ENCODE measurements at regions not wholly inside any gene's neighbourhood (a gene's known extent, or its start where the extent isn't known, plus 50 kb on each side); places are given as distances from the start of the nearest gene placed in this dataset.

DNA sequence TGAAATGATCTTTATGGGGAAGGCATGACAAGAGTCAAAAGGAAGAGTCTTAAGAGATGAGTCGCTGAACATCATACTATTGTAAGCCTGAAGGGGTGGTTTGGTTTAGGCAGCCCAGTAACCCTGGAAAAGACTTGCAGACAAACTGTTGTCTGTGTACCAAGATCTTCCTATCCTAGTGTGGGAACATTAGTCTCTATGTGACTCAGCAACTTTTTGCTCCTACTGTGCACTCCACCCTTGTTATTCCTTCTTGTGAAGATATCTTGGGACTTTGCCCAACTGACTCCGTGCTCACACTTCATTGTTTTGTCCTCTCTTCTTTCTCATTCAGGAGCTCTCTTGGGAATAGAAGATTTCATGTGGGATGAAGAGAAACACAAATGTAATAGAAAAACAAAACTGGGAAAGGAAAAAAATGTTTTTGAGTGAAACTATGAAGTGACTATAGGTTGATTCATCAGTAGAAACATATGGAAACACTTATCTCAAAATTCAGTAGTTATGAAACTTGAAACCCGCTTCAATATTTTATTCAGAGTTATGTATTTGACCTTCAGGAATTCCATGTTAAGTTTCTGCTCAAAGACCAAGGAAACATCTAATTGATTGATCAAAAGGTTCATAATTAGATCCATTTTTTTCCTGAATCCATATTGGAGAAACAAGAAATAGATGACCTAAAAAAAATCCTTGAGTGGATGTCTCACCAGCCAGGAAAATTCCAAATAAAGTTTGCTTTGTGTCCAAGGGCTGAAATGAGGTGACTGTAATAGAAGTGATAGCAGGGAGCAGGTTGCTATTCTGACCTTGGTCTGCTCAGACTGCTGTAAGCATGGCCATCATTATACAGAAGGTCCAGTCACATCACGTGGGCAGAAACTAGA is 67.2 kb downstream of the BTG1 start:
- ATAC-seq = peak; percentile 31
- CTCF ChIA-PET = interaction anchor here (0.9 kb wide), 1 partner anchor 63 kb away, joined by 3 read pairs; no protein-coding TSS in a partner anchor
- no peaks in the 10 kb centered on the region for H3K27me3 ChIP-seq (ENCODE audit: control insufficient read depth in 2 of 2, insufficient read depth in 2 of 2, low read length in 2 of 2)
- peak overlapping the region; percentile 5 for H3K27ac ChIP-seq (ENCODE audit: low read depth, low read length)
- no peaks in the 10 kb centered on the region for H3K36me3 ChIP-seq (ENCODE audit: control insufficient read depth in 2 of 3, insufficient read depth in 3 of 3, low read length in 3 of 3)
- Mint-ChIP-seq H3K27ac (peak overlapping the region in 8 of 9 donors; percentile 83 to 96 (median 90)), H3K4me1 (peaks cover 37 to 87% (median 79%) of the 10 kb centered on the region in 7 donors), H3K4me3 (peak overlapping the region in 7 of 10 donors; percentile 12 to 88 (median 51)), H3K36me3 (peaks cover 0 to 17% (median 8%) of the 10 kb centered on the region in 5 donors), H3K9me3 (peaks cover 0 to 5% (median 0%) of the 10 kb centered on the region in 11 donors), H3K27me3 (no peaks in the 10 kb centered on the region)
- intact Hi-C loops (cut with micrococcal nuclease) = loop anchor here in 1 of 2 donors (2.0 kb wide), 1 partner anchor 202 kb away; no protein-coding TSS in a partner anchor
- no peak overlapping the region for H3K4me3 ChIP-seq (ENCODE audit: low read length)
- peaks cover 10 to 45% of the 10 kb centered on the region in 2 donors for H3K4me1 ChIP-seq (ENCODE audit: control insufficient read depth in 2 of 2, insufficient read depth in 2 of 2, low read length in 2 of 2)
- H3K9me3 ChIP-seq (ENCODE audit: control insufficient read depth in 2 of 3, low read length in 3 of 3) = no peaks in the 10 kb centered on the region
- POLR2A ChIA-PET = interaction anchor here (0.6 to 2.3 kb wide), 9 partner anchors 10 to 271 kb away, joined by 3 to 7 read pairs (median 4); partner anchors contain the start of gene BTG1
- no peak for DNase-seq

DNA sequence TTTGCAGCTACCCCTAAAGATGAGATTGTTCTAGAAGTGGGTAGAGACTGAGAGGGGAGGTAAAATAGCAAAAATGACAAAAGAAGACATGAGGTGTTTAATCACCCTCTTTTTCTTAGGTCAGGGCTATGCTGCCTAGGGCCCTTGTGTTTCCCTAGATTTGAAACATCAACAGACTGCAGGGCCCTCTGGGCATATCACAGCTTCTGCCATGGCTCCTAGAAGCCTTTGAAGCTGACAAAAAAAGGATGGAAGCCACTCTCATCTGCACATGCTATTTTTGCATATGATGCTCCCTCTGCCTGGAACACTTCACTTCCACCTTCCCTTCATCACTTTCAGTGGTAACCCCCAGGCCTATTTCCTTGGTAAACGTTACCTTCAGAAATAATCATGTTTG is 68.1 kb downstream of the BTG1 start:
- H3K9me3 ChIP-seq (ENCODE audit: control insufficient read depth in 2 of 3, low read length in 3 of 3) = no peaks in the 10 kb centered on the region
- Mint-ChIP-seq H3K9me3 (peaks cover 0 to 8% (median 2%) of the 10 kb centered on the region in 11 donors), H3K36me3 (peaks cover 0 to 17% (median 9%) of the 10 kb centered on the region in 5 donors), H3K4me3 (peak overlapping the region in 3 of 10 donors; percentile 40 to 88 (median 57)), H3K27me3 (no peaks in the 10 kb centered on the region), H3K27ac (peak overlapping the region in 8 of 9 donors; percentile 13 to 96 (median 84)), H3K4me1 (peaks cover 37 to 86% (median 76%) of the 10 kb centered on the region in 7 donors)
- no peak for DNase-seq
- H3K4me3 ChIP-seq (ENCODE audit: low read length) = no peak overlapping the region
- intact Hi-C loops (cut with micrococcal nuclease) = no loop called here
- ATAC-seq = no peak
- H3K4me1 ChIP-seq (ENCODE audit: control insufficient read depth in 2 of 2, insufficient read depth in 2 of 2, low read length in 2 of 2) = peaks cover 10 to 45% of the 10 kb centered on the region in 2 donors
- CTCF ChIA-PET = interaction anchor here (0.9 kb wide), 1 partner anchor 64 kb away, joined by 3 read pairs; no protein-coding TSS in a partner anchor
- no peaks in the 10 kb centered on the region for H3K27me3 ChIP-seq (ENCODE audit: control insufficient read depth in 2 of 2, insufficient read depth in 2 of 2, low read length in 2 of 2)
- H3K27ac ChIP-seq (ENCODE audit: low read depth, low read length) = no peak overlapping the region
- H3K36me3 ChIP-seq (ENCODE audit: control insufficient read depth in 2 of 3, insufficient read depth in 3 of 3, low read length in 3 of 3) = no peaks in the 10 kb centered on the region
- POLR2A ChIA-PET = interaction anchor here (0.6 to 2.3 kb wide), 11 partner anchors 10 to 270 kb away, joined by 3 to 7 read pairs (median 4); partner anchors contain the start of gene BTG1

DNA sequence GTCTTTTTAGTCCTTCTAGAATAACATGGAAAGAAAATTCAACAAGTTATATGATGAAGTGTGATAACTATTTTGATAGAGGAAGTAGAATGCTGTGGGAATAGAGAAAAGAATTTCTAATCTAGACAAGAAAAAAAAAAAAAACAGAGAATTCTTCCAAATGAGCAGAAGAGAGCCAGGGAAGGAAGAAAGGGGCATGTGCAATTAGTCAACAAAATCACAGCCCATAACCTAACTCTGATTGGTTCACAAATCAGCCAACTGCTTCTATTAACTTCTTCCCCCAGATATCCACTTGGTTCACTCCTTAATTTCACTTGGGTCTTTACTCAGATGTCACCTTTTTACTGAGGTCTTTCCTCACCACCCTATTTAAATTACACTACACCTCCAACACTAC is 69.5 kb downstream of the BTG1 start:
- no peaks in the 10 kb centered on the region for H3K9me3 ChIP-seq (ENCODE audit: control insufficient read depth in 2 of 3, low read length in 3 of 3)
- Mint-ChIP-seq H3K27ac (peak overlapping the region in 8 of 9 donors; percentile 5 to 96 (median 42)), H3K27me3 (no peaks in the 10 kb centered on the region), H3K4me1 (peaks cover 33 to 72% (median 63%) of the 10 kb centered on the region in 7 donors), H3K36me3 (peaks cover 0 to 17% (median 14%) of the 10 kb centered on the region in 5 donors), H3K9me3 (peaks cover 0 to 10% (median 2%) of the 10 kb centered on the region in 11 donors), H3K4me3 (peak overlapping the region in 3 of 10 donors; percentile 2 to 56 (median 22))
- ATAC-seq (no peak), DNase-seq (no peak)
- H3K27me3 ChIP-seq (ENCODE audit: control insufficient read depth in 2 of 2, insufficient read depth in 2 of 2, low read length in 2 of 2) = no peaks in the 10 kb centered on the region
- H3K4me1 ChIP-seq (ENCODE audit: control insufficient read depth in 2 of 2, insufficient read depth in 2 of 2, low read length in 2 of 2) = peaks cover 10 to 42% of the 10 kb centered on the region in 2 donors
- H3K4me3 ChIP-seq (ENCODE audit: low read length) = no peak overlapping the region
- ChIA-PET CTCF (no interaction called here), POLR2A (interaction anchor here (0.6 to 1.4 kb wide), 6 partner anchors 18 to 307 kb away, joined by 3 to 6 read pairs (median 4); partner anchors contain the start of gene BTG1)
- H3K27ac ChIP-seq (ENCODE audit: low read depth, low read length) = no peak overlapping the region
- intact Hi-C loops (cut with micrococcal nuclease) = loop anchor here in 1 of 2 donors (1.0 kb wide), 1 partner anchor 10 kb away; no protein-coding TSS in a partner anchor
- H3K36me3 ChIP-seq (ENCODE audit: control insufficient read depth in 2 of 3, insufficient read depth in 3 of 3, low read length in 3 of 3) = no peaks in the 10 kb centered on the region

DNA sequence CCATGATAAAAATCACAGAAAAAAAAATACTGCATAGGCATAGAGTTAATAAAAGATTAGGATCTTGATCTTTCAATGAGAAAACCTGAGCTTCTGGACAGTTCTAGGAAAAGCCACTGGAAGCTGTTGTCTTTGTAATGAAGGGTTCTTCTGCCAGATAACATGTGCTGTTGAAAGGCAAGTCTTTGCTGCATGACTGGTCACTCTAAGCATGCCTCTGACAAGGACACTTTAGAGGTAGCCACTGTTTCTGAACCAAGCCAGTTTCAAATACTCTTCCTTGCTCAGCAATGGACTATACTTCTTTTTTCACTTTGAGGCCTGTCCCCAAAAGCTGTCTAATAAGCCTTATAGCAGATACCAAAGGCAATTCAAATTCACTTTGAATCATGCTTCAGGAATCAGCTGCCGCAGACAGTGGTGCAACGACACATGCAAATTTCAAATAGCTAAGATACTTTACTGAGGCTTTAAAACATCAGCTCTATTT is 70.2 kb downstream of the BTG1 start:
- no peak for DNase-seq
- H3K9me3 ChIP-seq (ENCODE audit: control insufficient read depth in 2 of 3, low read length in 3 of 3) = no peaks in the 10 kb centered on the region
- ChIA-PET POLR2A (interaction anchor here (0.6 to 1.8 kb wide), 9 partner anchors 10 to 307 kb away, joined by 3 to 7 read pairs (median 4); partner anchors contain the start of gene BTG1), CTCF (interaction anchor here (1.4 kb wide), 1 partner anchor 13 kb away, joined by 4 read pairs; no protein-coding TSS in a partner anchor)
- Mint-ChIP-seq H3K27me3 (no peaks in the 10 kb centered on the region), H3K4me1 (peaks cover 27 to 66% (median 57%) of the 10 kb centered on the region in 7 donors), H3K36me3 (peaks cover 0 to 17% (median 14%) of the 10 kb centered on the region in 5 donors), H3K9me3 (peaks cover 0 to 10% (median 2%) of the 10 kb centered on the region in 11 donors), H3K27ac (peak overlapping the region in 5 of 9 donors; percentile 21 to 96 (median 75)), H3K4me3 (peak overlapping the region in 1 of 10 donors; percentile 2)
- H3K27me3 ChIP-seq (ENCODE audit: control insufficient read depth in 2 of 2, insufficient read depth in 2 of 2, low read length in 2 of 2) = no peaks in the 10 kb centered on the region
- no peaks in the 10 kb centered on the region for H3K36me3 ChIP-seq (ENCODE audit: control insufficient read depth in 2 of 3, insufficient read depth in 3 of 3, low read length in 3 of 3)
- no peak overlapping the region for H3K4me3 ChIP-seq (ENCODE audit: low read length)
- H3K4me1 ChIP-seq (ENCODE audit: control insufficient read depth in 2 of 2, insufficient read depth in 2 of 2, low read length in 2 of 2) = peaks cover 5 to 36% of the 10 kb centered on the region in 2 donors
- no peak for ATAC-seq
- intact Hi-C loops (cut with micrococcal nuclease) = no loop called here
- no peak overlapping the region for H3K27ac ChIP-seq (ENCODE audit: low read depth, low read length)

DNA sequence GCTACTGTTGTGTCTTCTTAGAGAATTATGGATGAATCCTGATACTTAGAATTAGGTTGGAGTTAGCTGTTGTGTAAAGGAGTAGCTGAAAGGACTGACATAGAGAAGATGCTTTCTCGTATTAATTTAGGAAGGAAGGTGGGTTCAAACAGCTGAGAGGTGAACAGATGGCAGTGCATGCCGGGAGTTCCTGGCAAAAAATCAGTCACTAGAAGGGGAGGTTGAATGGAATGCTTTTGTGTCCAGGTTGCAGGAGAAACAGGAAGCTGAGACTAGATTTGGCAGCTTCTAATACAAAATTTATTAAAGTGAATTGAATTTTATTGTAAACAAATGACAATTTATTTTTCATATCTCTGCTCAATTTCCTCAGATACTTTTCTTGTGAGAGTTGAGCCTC is 70.8 kb downstream of the BTG1 start:
- Mint-ChIP-seq H3K27me3 (no peaks in the 10 kb centered on the region), H3K36me3 (peaks cover 0 to 18% (median 14%) of the 10 kb centered on the region in 5 donors), H3K4me3 (peak overlapping the region in 3 of 10 donors; percentile 5 to 66 (median 27)), H3K4me1 (peaks cover 22 to 62% (median 51%) of the 10 kb centered on the region in 7 donors), H3K27ac (peak overlapping the region in 7 of 9 donors; percentile 2 to 89 (median 52)), H3K9me3 (peaks cover 0 to 10% (median 2%) of the 10 kb centered on the region in 11 donors)
- Histone ChIP-seq H3K36me3 (ENCODE audit: control insufficient read depth in 2 of 3, insufficient read depth in 3 of 3, low read length in 3 of 3) (no peaks in the 10 kb centered on the region), H3K9me3 (ENCODE audit: control insufficient read depth in 2 of 3, low read length in 3 of 3) (no peaks in the 10 kb centered on the region), H3K27ac (ENCODE audit: low read depth, low read length) (no peak overlapping the region), H3K27me3 (ENCODE audit: control insufficient read depth in 2 of 2, insufficient read depth in 2 of 2, low read length in 2 of 2) (no peaks in the 10 kb centered on the region), H3K4me1 (ENCODE audit: control insufficient read depth in 2 of 2, insufficient read depth in 2 of 2, low read length in 2 of 2) (peaks cover under 1 to 32% of the 10 kb centered on the region in 2 donors), H3K4me3 (ENCODE audit: low read length) (no peak overlapping the region)
- ATAC-seq (no peak), DNase-seq (no peak)
- POLR2A ChIA-PET = interaction anchor here (0.6 to 1.8 kb wide), 9 partner anchors 11 to 294 kb away, joined by 3 to 7 read pairs (median 4); no protein-coding TSS in a partner anchor
- intact Hi-C loops (cut with micrococcal nuclease) = no loop called here
- CTCF ChIA-PET = interaction anchor here (1.0 to 1.4 kb wide), 2 partner anchors 14 to 69 kb away, joined by 3 to 4 read pairs; no protein-coding TSS in a partner anchor

DNA sequence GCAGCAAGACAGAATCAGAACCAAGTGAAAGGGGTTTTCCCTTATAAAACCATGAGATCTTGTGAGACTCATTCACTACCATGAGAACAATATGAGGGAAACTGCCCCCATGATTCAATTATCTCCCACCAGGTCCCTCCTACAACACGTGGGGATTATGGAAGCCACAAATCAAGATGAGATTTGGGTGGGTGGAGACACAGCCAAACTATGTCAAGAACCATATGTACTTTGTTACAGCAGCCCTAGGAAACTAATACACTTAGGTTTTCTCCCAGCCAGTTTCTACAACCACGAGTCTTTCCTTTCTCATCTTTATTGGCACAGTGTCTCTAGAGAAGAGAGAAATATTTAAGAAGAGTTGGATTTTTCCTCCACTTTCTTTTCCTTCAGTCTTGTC is 72.6 kb downstream of the BTG1 start:
- Histone ChIP-seq H3K4me1 (ENCODE audit: control insufficient read depth in 2 of 2, insufficient read depth in 2 of 2, low read length in 2 of 2) (peaks cover 0 to 19% of the 10 kb centered on the region in 2 donors), H3K27me3 (ENCODE audit: control insufficient read depth in 2 of 2, insufficient read depth in 2 of 2, low read length in 2 of 2) (no peaks in the 10 kb centered on the region), H3K27ac (ENCODE audit: low read depth, low read length) (no peak overlapping the region), H3K9me3 (ENCODE audit: control insufficient read depth in 2 of 3, low read length in 3 of 3) (no peaks in the 10 kb centered on the region), H3K4me3 (ENCODE audit: low read length) (no peak overlapping the region), H3K36me3 (ENCODE audit: control insufficient read depth in 2 of 3, insufficient read depth in 3 of 3, low read length in 3 of 3) (no peaks in the 10 kb centered on the region)
- DNase-seq = no peak
- ChIA-PET CTCF (no interaction called here), POLR2A (interaction anchor here (0.6 to 1.0 kb wide), 2 partner anchors 11 to 525 kb away, joined by 3 to 4 read pairs; no protein-coding TSS in a partner anchor)
- Mint-ChIP-seq H3K4me1 (peaks cover 17 to 58% (median 38%) of the 10 kb centered on the region in 7 donors), H3K9me3 (peaks cover 0 to 10% (median 2%) of the 10 kb centered on the region in 11 donors), H3K27me3 (no peaks in the 10 kb centered on the region), H3K36me3 (peaks cover 0 to 23% (median 15%) of the 10 kb centered on the region in 5 donors), H3K27ac (no peak overlapping the region), H3K4me3 (peak overlapping the region in 1 of 10 donors; percentile 18)
- ATAC-seq = no peak
- intact Hi-C loops (cut with micrococcal nuclease) = no loop called here
